SK-N-SH treated with all-trans-retinoic acid at 6 μM for 48 hours (cell line): ENCODE measurements at regions not wholly inside any gene's neighbourhood (a gene's known extent, or its start where the extent isn't known, plus 50 kb on each side); places are given as distances from the start of the nearest gene placed in this dataset.

Experiments used
- BACH2 ChIP-seq: fragments of 250-450 bp; sonication (Bioruptor Pico); IDR thresholded peaks from 2 replicates; pipeline ENCODE4 v1.9.0; 2021; ENCODE audit warnings: mild to moderate bottlenecking, borderline replicate concordance
- ISL1 ChIP-seq: fragments of 250-450 bp; sonication (Bioruptor Pico); IDR thresholded peaks from 2 replicates; pipeline ENCODE4 v2.1.2; 2022; ENCODE audit warnings: mild to moderate bottlenecking, moderate library complexity
- OSR1 ChIP-seq: fragments of 250-450 bp; sonication (Bioruptor Pico); IDR thresholded peaks from 2 replicates; pipeline ENCODE4 v1.8.0; 2022; ENCODE audit warnings: moderate library complexity, mild to moderate bottlenecking, inconsistent platforms
- POU6F1 ChIP-seq: fragments of 250-450 bp; sonication (Bioruptor Pico); IDR thresholded peaks from 2 replicates; pipeline ENCODE4 v1.8.0; 2021; ENCODE audit warnings: low read depth, mild to moderate bottlenecking, moderate library complexity, borderline replicate concordance
- TCF4 ChIP-seq: fragments of 250-450 bp; sonication (Bioruptor Pico); IDR thresholded peaks from 2 replicates; pipeline ENCODE4 v1.8.0; 2021; ENCODE audit warnings: mild to moderate bottlenecking, moderate library complexity, borderline replicate concordance
- ZFP30 ChIP-seq: fragments of 450-650 bp; formaldehyde crosslinking; IDR thresholded peaks from 2 replicates; pipeline ENCODE4 v1.5.0; 2022; ENCODE audit warnings: mild to moderate bottlenecking, moderate library complexity

- no peak for TF ChIP-seq BACH2
- TF ChIP-seq ISL1 = no peak
- no peak for TF ChIP-seq ZFP30 (CRISPR knock-in tag)
- TF ChIP-seq TCF4 (CRISPR knock-in tag) = no peak
- TF ChIP-seq OSR1 = no peak
- no peak for TF ChIP-seq POU6F1 (CRISPR knock-in tag)
Measured at GRCh38 chr11:42825598-42825997, 486.2 kb upstream of the API5 start.
